ENCODE measurements at regions not wholly inside any gene's neighbourhood (a gene's known extent, or its start where the extent isn't known, plus 50 kb on each side); places are given as distances from the start of the nearest gene placed in this dataset.

- Histone ChIP-seq H3K27ac (ENCODE audit: insufficient read depth, low read depth, low read length) (no peak overlapping the region), H3K9me3 (replicated peaks; ENCODE audit: control insufficient read depth, insufficient read depth, low read length) (no peaks in the 10 kb centered on the region), H3K4me2 (ENCODE audit: insufficient read depth, low read length) (no peak overlapping the region), H3K9me1 (replicated peaks; ENCODE audit: control insufficient read depth, extremely low read depth, insufficient read depth, low read length) (no peaks in the 10 kb centered on the region), H3K4me3 (replicated peaks in 1 of 3; ENCODE audit: insufficient read depth in 1 of 3, low read depth in 1 of 3, low read length in 3 of 3) (no peak overlapping the region), H4K20me1 (replicated peaks; ENCODE audit: control insufficient read depth, extremely low read depth, insufficient read depth, low read length) (no peaks in the 10 kb centered on the region), H3K9ac (replicated peaks; ENCODE audit: extremely low read depth, insufficient read depth, low read length) (no peak overlapping the region), H2AFZ (ENCODE audit: low read depth, low read length) (no peak overlapping the region), H3K36me3 (ENCODE audit: control insufficient read depth in 2 of 2, extremely low read depth in 1 of 2, insufficient read depth in 2 of 2, low read length in 2 of 2) (no peaks in the 10 kb centered on the region), H3K4me1 (ENCODE audit: control insufficient read depth, extremely low read depth, insufficient read depth, low read length) (no peaks in the 10 kb centered on the region), H3K79me2 (ENCODE audit: control insufficient read depth, insufficient read depth, low read length) (no peaks in the 10 kb centered on the region), H3K27me3 (ENCODE audit: control insufficient read depth in 2 of 2, insufficient read depth in 2 of 2, low read length in 2 of 2) (no peaks in the 10 kb centered on the region)
- intact Hi-C loops (cut with micrococcal nuclease), result no loop called here
- POLR2A ChIA-PET, result no interaction called here
- no TSS peak for BruUV-seq (replicated peaks)
- TF ChIP-seq POLR2AphosphoS5 (IDR thresholded peaks at IDR 0.05; ENCODE audit: insufficient read depth, low read depth, low read length) (no peak), FOS (IDR thresholded peaks at IDR 0.05; ENCODE audit: borderline replicate concordance, insufficient read depth, low read length) (no peak), EZH2 (IDR thresholded peaks at IDR 0.05; ENCODE audit: borderline replicate concordance, low read depth, low read length, severe bottlenecking) (no peak), MYC (IDR thresholded peaks at IDR 0.05; ENCODE audit: low read depth, low read length) (no peak), MAX (IDR thresholded peaks at IDR 0.05; ENCODE audit: insufficient read depth, insufficient read length) (no peak), POLR2A (IDR thresholded peaks at IDR 0.05; ENCODE audit: low read depth, low read length) (no peak), GATA2 (IDR thresholded peaks at IDR 0.05; ENCODE audit: insufficient read depth, insufficient read length, low read depth, low read length) (no peak)
- TF ChIP-seq, protein P1, sequence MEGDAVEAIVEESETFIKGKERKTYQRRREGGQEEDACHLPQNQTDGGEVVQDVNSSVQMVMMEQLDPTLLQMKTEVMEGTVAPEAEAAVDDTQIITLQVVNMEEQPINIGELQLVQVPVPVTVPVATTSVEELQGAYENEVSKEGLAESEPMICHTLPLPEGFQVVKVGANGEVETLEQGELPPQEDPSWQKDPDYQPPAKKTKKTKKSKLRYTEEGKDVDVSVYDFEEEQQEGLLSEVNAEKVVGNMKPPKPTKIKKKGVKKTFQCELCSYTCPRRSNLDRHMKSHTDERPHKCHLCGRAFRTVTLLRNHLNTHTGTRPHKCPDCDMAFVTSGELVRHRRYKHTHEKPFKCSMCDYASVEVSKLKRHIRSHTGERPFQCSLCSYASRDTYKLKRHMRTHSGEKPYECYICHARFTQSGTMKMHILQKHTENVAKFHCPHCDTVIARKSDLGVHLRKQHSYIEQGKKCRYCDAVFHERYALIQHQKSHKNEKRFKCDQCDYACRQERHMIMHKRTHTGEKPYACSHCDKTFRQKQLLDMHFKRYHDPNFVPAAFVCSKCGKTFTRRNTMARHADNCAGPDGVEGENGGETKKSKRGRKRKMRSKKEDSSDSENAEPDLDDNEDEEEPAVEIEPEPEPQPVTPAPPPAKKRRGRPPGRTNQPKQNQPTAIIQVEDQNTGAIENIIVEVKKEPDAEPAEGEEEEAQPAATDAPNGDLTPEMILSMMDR (IDR thresholded peaks at IDR 0.05; ENCODE audit: extremely low read depth in 1 of 2, insufficient read depth in 1 of 2, low read depth in 1 of 2, low read length in 2 of 2), result no peak
- DNase-seq (ENCODE audit: low read depth, low spot score) (no peak), FAIRE-seq (no peak)
- dilution Hi-C loops (cut with MboI; ENCODE audit: extremely low pct_ligation_motif_present, low sequenced_read_pairs), result no loop called here
- CTCF ChIA-PET, result no interaction called here
These were observed 896.5 kb downstream of the GATA3 start for GRCh38 chr10:8950978-8951377.

Measured in endothelial cell of umbilical vein (primary cell).